Endothelial cell (in vitro differentiated cells): ENCODE measurements at regions not wholly inside any gene's neighbourhood (a gene's known extent, or its start where the extent isn't known, plus 50 kb on each side); places are given as distances from the start of the nearest gene placed in this dataset.
"Not testable (repeated sequence)": the region's sequence is repeated elsewhere in the genome, so short reads cannot be mapped to it uniquely, and the experiment has no call there.

Experiments
- DNase-seq: peaks from one replicate; pipeline ENCODE4 v3.0.0; 2021; ENCODE audit warnings: low spot score
- H3K27ac Mint-ChIP-seq: one replicate; pipeline ENCODE4 v1.8.0; 2021; ENCODE audit warnings: mixed read lengths, inconsistent platforms; ENCODE audit not compliant: unreplicated experiment
- H3K27me3 Mint-ChIP-seq: one replicate; pipeline ENCODE4 v1.8.0; 2021; ENCODE audit warnings: mild to moderate bottlenecking, moderate library complexity, mixed read lengths, inconsistent platforms; ENCODE audit not compliant: unreplicated experiment
- H3K36me3 Mint-ChIP-seq: one replicate; pipeline ENCODE4 v1.8.0; 2021; ENCODE audit warnings: mild to moderate bottlenecking, low read depth, mixed read lengths, inconsistent platforms; ENCODE audit not compliant: unreplicated experiment
- H3K4me1 Mint-ChIP-seq: one replicate; pipeline ENCODE4 v1.8.0; 2021; ENCODE audit warnings: mild to moderate bottlenecking, mixed read lengths, inconsistent platforms; ENCODE audit not compliant: unreplicated experiment
- H3K4me3 Mint-ChIP-seq: one replicate; pipeline ENCODE4 v1.8.0; 2021; ENCODE audit warnings: mild to moderate bottlenecking, mixed read lengths, inconsistent platforms; ENCODE audit not compliant: unreplicated experiment
- H3K9me3 Mint-ChIP-seq: one replicate; pipeline ENCODE4 v1.8.0; 2021; ENCODE audit warnings: mixed read lengths, inconsistent platforms; ENCODE audit not compliant: unreplicated experiment
- TF ChIP-seq, protein P1 (sequence below): fragments of 200-600 bp; sonication (generic); IDR thresholded peaks from one replicate; pipeline ENCODE4 v1.5.0; 2021; ENCODE audit warnings: antibody characterized with exemption; ENCODE audit not compliant: unreplicated experiment

DNA sequence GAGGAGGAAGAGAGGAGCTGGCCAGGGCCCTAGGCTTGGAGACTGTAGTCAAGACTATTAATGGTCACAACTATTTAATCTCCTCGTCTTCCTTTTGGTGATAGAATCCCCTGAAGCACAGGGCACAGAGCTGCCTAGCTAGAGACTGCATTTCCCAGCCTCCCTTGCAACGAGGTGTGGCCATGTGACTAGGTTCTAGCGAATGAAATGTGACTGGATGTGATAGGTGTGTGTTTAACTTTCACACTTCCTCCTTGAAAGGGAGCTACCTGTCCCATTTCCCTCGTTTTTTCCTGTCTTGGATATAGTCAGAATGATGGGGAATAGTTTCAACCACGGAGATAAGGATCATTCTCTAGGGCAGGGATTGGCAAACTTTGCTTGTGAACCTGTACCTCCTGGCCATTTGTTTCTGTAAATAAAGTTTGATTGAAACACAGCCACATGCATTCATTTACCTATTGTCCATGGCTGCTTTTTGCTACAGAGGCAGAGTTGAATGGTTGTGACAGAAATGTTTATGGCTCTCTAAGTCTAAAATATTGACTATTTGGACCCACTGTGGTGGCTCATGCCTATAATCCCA lies 313.5 kb downstream of the MIAT start:
- Mint-ChIP-seq H3K27me3 (no peaks in the 10 kb centered on the region), H3K9me3 (no peaks in the 10 kb centered on the region), H3K27ac (no peak overlapping the region), H3K36me3 (no peaks in the 10 kb centered on the region), H3K4me1 (no peaks in the 10 kb centered on the region), H3K4me3 (no peak overlapping the region)
- TF ChIP-seq, protein P1, sequence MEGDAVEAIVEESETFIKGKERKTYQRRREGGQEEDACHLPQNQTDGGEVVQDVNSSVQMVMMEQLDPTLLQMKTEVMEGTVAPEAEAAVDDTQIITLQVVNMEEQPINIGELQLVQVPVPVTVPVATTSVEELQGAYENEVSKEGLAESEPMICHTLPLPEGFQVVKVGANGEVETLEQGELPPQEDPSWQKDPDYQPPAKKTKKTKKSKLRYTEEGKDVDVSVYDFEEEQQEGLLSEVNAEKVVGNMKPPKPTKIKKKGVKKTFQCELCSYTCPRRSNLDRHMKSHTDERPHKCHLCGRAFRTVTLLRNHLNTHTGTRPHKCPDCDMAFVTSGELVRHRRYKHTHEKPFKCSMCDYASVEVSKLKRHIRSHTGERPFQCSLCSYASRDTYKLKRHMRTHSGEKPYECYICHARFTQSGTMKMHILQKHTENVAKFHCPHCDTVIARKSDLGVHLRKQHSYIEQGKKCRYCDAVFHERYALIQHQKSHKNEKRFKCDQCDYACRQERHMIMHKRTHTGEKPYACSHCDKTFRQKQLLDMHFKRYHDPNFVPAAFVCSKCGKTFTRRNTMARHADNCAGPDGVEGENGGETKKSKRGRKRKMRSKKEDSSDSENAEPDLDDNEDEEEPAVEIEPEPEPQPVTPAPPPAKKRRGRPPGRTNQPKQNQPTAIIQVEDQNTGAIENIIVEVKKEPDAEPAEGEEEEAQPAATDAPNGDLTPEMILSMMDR: no peak
- no peak for DNase-seq

DNA sequence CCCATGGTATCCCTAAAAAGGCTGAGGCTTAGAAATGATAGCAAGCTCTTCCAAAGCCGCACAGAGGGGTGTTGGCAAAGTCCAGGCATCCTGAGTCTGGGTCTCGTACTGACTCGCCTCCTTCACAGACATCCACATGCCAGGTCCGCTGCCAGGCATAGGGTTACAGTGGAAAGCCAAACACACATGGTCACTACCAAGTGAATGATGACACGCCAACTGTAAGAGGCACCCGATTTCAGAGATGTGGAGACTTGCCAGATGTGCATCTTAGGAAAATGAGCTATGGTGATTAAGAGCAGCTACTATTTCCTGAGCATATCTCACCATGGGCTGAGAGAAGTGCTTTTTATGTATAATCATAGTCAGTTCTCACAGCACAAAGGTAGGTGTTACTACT lies 314.9 kb downstream of the MIAT start:
- Mint-ChIP-seq H3K27me3 (no peaks in the 10 kb centered on the region), H3K36me3 (no peaks in the 10 kb centered on the region), H3K4me1 (no peaks in the 10 kb centered on the region), H3K27ac (no peak overlapping the region), H3K4me3 (no peak overlapping the region), H3K9me3 (no peaks in the 10 kb centered on the region)
- TF ChIP-seq, protein P1: no peak
- no peak for DNase-seq

DNA sequence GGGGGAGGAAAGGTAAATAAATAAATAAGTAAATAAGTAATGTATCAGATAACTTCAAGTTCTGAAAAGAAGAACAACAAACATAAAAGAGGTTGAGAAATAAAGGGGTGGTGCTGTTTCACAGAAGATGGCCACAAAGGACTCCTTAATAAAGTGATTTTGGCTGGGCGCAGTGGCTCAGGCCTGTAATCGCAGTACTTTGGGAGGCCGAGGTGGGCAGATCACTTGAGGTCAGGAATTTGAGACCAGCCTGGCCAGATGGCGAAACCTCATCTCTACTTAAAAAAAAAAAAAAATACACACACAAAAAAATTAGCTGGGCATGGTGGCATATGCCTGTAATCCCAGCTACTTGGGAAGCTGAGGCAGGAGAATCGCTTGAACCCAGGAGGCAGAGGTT lies 315.5 kb downstream of the MIAT start:
- H3K4me1 Mint-ChIP-seq: not testable (repeated sequence)

DNA sequence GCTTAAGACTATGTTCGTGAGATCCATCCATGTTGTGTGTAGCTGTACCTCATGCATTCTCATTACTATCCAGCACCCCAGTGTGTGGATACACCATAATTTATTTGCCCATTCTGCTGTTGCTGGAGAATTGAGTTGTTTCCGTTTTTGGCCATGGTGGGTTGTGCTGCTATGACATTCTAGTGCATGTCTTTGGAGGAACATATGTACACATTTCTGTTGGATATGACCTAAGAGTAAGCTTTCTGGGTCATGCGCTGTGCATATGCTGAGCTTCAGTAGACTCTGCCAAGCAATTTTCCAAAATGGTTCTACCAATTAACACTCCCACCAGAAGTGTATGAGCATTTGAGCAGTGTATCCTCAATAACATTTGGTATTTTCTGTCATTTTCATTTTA lies 316.6 kb downstream of the MIAT start:
- peaks cover 1% of the 10 kb centered on the region for H3K27me3 Mint-ChIP-seq
- no peak for DNase-seq
- no peak overlapping the region for H3K27ac Mint-ChIP-seq
- TF ChIP-seq, protein P1: no peak
- no peaks in the 10 kb centered on the region for H3K4me1 Mint-ChIP-seq
- no peak overlapping the region for H3K4me3 Mint-ChIP-seq
- H3K36me3 Mint-ChIP-seq: no peaks in the 10 kb centered on the region
- no peaks in the 10 kb centered on the region for H3K9me3 Mint-ChIP-seq

More for the DNA sequence above, 315.5 kb downstream of the MIAT start:
- H3K4me3 Mint-ChIP-seq, H3K36me3 Mint-ChIP-seq, H3K27ac Mint-ChIP-seq, H3K9me3 Mint-ChIP-seq, H3K27me3 Mint-ChIP-seq, DNase-seq: not testable (repeated sequence)

DNA sequence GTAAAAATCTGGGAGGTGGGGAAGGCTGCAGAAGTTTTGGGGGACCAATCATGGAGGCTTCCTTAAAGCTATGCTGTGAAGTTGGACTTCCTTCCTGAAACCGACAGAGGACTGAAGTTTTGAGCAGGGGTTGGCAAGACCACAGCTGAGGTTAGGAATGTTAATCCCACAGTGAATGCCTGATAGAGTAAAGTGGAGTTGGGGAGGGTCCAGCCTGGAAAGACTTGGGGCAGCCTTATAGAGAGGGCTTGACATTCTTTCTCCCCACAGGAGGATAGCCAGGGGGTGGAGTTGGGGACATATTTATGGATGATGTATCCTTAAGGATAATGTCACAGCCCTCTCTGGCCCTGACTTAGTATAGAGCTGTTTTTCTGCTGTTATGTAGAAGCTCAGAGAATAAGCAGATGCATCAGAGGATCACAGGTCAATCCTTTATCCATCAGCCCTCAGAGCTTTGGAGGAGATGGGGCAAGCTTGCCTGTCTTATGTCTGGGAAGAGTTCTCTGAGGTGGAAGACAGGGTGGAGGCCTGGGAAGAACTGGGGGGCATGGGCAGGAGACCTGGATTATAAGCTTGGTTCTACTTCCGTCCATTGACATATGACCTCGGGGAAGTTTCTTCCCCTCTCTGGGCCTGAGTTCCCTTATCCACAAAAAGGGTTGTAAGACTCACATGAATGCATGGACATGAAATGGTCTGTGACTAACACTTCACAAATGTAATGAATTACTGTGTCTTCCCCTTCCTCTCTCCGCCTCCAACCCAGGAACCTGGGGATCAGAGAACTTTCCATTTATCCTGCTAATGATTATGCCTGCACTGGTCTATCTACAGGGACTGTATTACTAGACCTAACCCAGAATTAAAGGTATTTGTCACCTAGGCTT lies 317.8 kb downstream of the MIAT start:
- Mint-ChIP-seq H3K4me3 (no peak overlapping the region), H3K27ac (no peak overlapping the region), H3K9me3 (no peaks in the 10 kb centered on the region), H3K36me3 (no peaks in the 10 kb centered on the region), H3K27me3 (peaks cover 1% of the 10 kb centered on the region), H3K4me1 (no peaks in the 10 kb centered on the region)
- no peak for DNase-seq
- TF ChIP-seq, protein P1: no peak
